Neuronal stem cell (in vitro differentiated cells): ENCODE measurements at regions not wholly inside any gene's neighbourhood (a gene's known extent, or its start where the extent isn't known, plus 50 kb on each side); places are given as distances from the start of the nearest gene placed in this dataset.

Experiments
- DNase-seq: peaks from one replicate; pipeline ENCODE4 v3.0.0-alpha.2; 2013; ENCODE audit warnings: low spot score
- H2AFZ ChIP-seq: one replicate; pipeline ENCODE4 v1.6.1; 2013; ENCODE audit warnings: mild to moderate bottlenecking, low read length, inconsistent platforms
- H2AK5ac ChIP-seq: 2 replicates; pipeline ENCODE4 v1.6.1; 2013; ENCODE audit warnings: low read depth, mild to moderate bottlenecking, inconsistent platforms, low read length, moderate library complexity, mixed read lengths
- H2BK120ac ChIP-seq: 2 replicates; pipeline ENCODE4 v1.6.1; 2013; ENCODE audit warnings: low read depth, mild to moderate bottlenecking, inconsistent platforms, low read length, moderate library complexity, mixed read lengths
- H2BK12ac ChIP-seq: one replicate; pipeline ENCODE4 v1.6.1; 2013; ENCODE audit warnings: low read length, inconsistent platforms
- H2BK15ac ChIP-seq: 2 replicates; pipeline ENCODE4 v1.6.1; 2013; ENCODE audit warnings: mild to moderate bottlenecking, low read length, inconsistent platforms, mixed read lengths
- H2BK5ac ChIP-seq: one replicate; pipeline ENCODE4 v1.6.1; 2013; ENCODE audit warnings: inconsistent platforms, mild to moderate bottlenecking, low read length, moderate library complexity
- H3K14ac ChIP-seq: one replicate; pipeline ENCODE4 v1.6.1; 2013; ENCODE audit warnings: low read length, inconsistent platforms
- H3K18ac ChIP-seq: 2 replicates; pipeline ENCODE4 v1.6.1; 2013; ENCODE audit warnings: low read length, inconsistent platforms
- H3K23ac ChIP-seq: 2 replicates; pipeline ENCODE4 v1.6.1; 2013; ENCODE audit warnings: low read depth, mild to moderate bottlenecking, mixed read lengths, low read length, inconsistent platforms; ENCODE audit not compliant: poor library complexity
- H3K27ac ChIP-seq: replicated peaks from 3 replicates; pipeline ENCODE4 v1.5.1; 2013; ENCODE audit warnings: low read length, inconsistent platforms
- H3K27me3 ChIP-seq, 3 experiments: 2 replicates each; pipeline ENCODE4 v1.6.1; 2013; ENCODE audit warnings: low read length in 3 of 3, mild to moderate bottlenecking in 2 of 3, inconsistent platforms in 1 of 3, low read depth in 1 of 3, mixed read lengths in 1 of 3, moderate library complexity in 1 of 3; ENCODE audit not compliant: control insufficient read depth in 3 of 3, insufficient read depth in 3 of 3
- H3K36me3 ChIP-seq, 2 donors: replicated peaks in 1 of 2; 2 replicates each; pipeline ENCODE4 v1.6.1; 2013; ENCODE audit warnings: low read length in 2 of 2; ENCODE audit not compliant: control insufficient read depth in 2 of 2, insufficient read depth in 2 of 2
- H3K4ac ChIP-seq: 2 replicates; pipeline ENCODE4 v1.6.1; 2013; ENCODE audit warnings: inconsistent platforms, mild to moderate bottlenecking, low read length, moderate library complexity
- H3K4me1 ChIP-seq, 2 donors: 1 replicate in 1 of 2; 2 replicates in 1 of 2; pipeline ENCODE4 v1.6.1; 2013; ENCODE audit warnings: low read length in 2 of 2, low read depth in 1 of 2; ENCODE audit not compliant: control insufficient read depth in 2 of 2, insufficient read depth in 1 of 2
- H3K4me2 ChIP-seq: one replicate; pipeline ENCODE4 v1.6.1; 2013; ENCODE audit warnings: mild to moderate bottlenecking, low read length, inconsistent platforms; ENCODE audit not compliant: insufficient read depth, poor library complexity, severe bottlenecking
- H3K4me3 ChIP-seq, 2 donors: 2 replicates each; pipeline ENCODE4 v1.5.1; 2013; ENCODE audit warnings: low read length in 2 of 2, mild to moderate bottlenecking in 2 of 2, inconsistent platforms in 1 of 2, moderate library complexity in 1 of 2
- H3K79me1 ChIP-seq: one replicate; pipeline ENCODE4 v1.6.1; 2013; ENCODE audit warnings: low read depth, mild to moderate bottlenecking, inconsistent platforms, low read length, moderate library complexity
- H3K9ac ChIP-seq: one replicate; pipeline ENCODE4 v1.6.1; 2013; ENCODE audit warnings: mild to moderate bottlenecking, low read depth, low read length, inconsistent platforms; ENCODE audit not compliant: poor library complexity
- H3K9me3 ChIP-seq, 2 donors: replicated peaks in 1 of 2; 2 replicates each; pipeline versions ENCODE3 to v1.6.1; 2013; ENCODE audit warnings: low read length in 2 of 2, mild to moderate bottlenecking in 2 of 2, inconsistent platforms in 1 of 2, low read depth in 1 of 2, mixed read lengths in 1 of 2, moderate library complexity in 1 of 2; ENCODE audit not compliant: control insufficient read depth in 2 of 2, insufficient read depth in 1 of 2
- H4K8ac ChIP-seq: one replicate; pipeline ENCODE4 v1.6.1; 2013; ENCODE audit warnings: low read depth, mild to moderate bottlenecking, inconsistent platforms, low read length, moderate library complexity
- H4K91ac ChIP-seq: one replicate; pipeline ENCODE4 v1.6.1; 2013; ENCODE audit warnings: low read length, low read depth, mild to moderate bottlenecking, inconsistent platforms; ENCODE audit not compliant: poor library complexity
- whole genome bisulfite sequencing, 2 donors: extraction: QIAGEN DNeasy Blood & Tissue Kit; methylation state at CpG; one replicate each; pipeline ENCODE4 v1.1.7; 2013; ENCODE audit warnings: missing lambda C conversion rate in 2 of 2, mixed read lengths in 1 of 2; ENCODE audit not compliant: insufficient read length in 2 of 2, insufficient replicate concordance in 1 of 2; ENCODE audit errors: extremely low coverage in 2 of 2; 5-methylcytosine and 5-hydroxymethylcytosine counted together

DNA sequence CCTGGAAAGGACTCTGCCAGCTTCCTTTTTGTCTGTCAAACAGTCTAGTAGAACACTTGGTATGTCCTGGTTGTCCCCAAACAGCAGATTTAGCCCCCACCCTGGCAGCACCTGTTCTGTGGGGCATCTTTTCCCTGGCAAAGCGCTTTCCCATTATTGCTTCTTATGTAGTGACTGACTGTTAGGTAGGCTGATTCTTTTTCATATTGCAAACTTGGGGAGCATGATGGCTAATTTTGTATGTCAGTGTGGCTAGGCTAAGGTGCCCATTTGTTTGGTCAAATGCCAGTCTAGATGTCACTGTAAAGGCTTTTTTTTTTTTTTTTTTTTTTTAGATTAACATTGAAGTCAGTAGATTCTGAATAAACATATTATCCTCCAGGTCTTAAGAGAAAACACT, 140.2 kb downstream of the MYCN start:
- Histone ChIP-seq H3K23ac (no peak overlapping the region), H4K8ac (no peak overlapping the region), H3K27ac (no peak overlapping the region), H3K18ac (no peak overlapping the region), H2BK15ac (no peak overlapping the region), H2AFZ (no peak overlapping the region), H3K4me1 (peaks cover 14 to 26% of the 10 kb centered on the region in 2 donors), H4K91ac (no peak overlapping the region), H3K36me3 (no peaks in the 10 kb centered on the region), H3K4ac (no peak overlapping the region), H2BK12ac (no peak overlapping the region), H3K79me1 (no peaks in the 10 kb centered on the region), H3K14ac (no peak overlapping the region), H3K4me3 (no peak overlapping the region), H2AK5ac (no peak overlapping the region), H3K4me2 (no peak overlapping the region), H2BK5ac (no peak overlapping the region), H3K9ac (no peak overlapping the region), H2BK120ac (no peak overlapping the region), H3K9me3 (peaks cover 0 to 7% of the 10 kb centered on the region in 2 donors), H3K27me3 (no peaks in the 10 kb centered on the region)
- no peak for DNase-seq
- WGBS, 2 donors: no CpG with 5 or more reads among the region's 1 CpG

DNA sequence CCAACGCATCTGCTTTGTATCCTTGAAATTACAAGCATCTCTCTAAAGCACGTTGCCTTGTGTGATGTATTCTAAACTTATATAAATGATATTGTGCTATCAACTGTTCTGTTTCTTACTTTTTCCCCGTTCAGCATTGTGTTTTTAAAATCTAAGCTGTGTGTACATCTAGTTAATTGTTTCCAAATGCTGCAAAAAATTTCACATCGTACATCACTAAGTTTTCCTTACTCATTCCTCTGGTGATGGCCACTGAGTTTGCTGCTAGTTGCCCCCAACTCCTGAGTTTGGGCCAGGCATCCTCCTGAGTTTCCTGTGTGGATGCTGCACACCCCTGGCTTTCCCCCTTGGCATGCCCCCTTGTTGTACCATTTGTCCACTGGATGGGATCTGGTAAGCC, 139.7 kb downstream of the MYCN start:
- Histone ChIP-seq H2BK12ac (no peak overlapping the region), H3K27me3 (no peaks in the 10 kb centered on the region), H3K4ac (no peak overlapping the region), H2BK5ac (no peak overlapping the region), H3K4me2 (no peak overlapping the region), H2BK120ac (no peak overlapping the region), H3K4me1 (peaks cover 12 to 21% of the 10 kb centered on the region in 2 donors), H3K23ac (no peak overlapping the region), H3K9ac (no peak overlapping the region), H4K8ac (no peak overlapping the region), H2AK5ac (no peak overlapping the region), H4K91ac (no peak overlapping the region), H3K4me3 (no peak overlapping the region), H3K27ac (no peak overlapping the region), H3K79me1 (no peaks in the 10 kb centered on the region), H3K36me3 (no peaks in the 10 kb centered on the region), H2BK15ac (no peak overlapping the region), H2AFZ (no peak overlapping the region), H3K9me3 (peaks cover 0 to 7% of the 10 kb centered on the region in 2 donors), H3K14ac (no peak overlapping the region), H3K18ac (no peak overlapping the region)
- DNase-seq: no peak
- WGBS, 2 donors: no CpG with 5 or more reads among the region's 4 CpGs

DNA sequence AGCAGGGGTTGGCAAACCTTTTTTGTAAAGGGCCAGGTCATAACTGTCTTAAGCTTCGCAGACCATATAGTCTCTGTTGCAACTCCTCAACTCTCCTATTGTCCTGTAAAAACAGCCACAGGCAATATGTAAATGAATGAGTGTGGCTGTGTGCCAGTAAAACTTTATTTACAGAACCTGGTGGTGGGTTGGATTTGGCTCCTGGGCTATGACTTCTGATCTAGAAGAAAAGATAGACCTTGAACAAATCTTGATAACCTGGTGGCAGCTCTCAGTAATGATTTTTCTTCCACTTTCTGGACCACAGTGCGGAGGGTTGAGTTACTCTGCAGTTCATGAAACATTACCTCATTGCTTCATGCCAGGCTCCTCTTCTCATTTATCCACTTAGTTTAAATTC, 139.3 kb downstream of the MYCN start:
- no peak overlapping the region for H2BK120ac ChIP-seq
- no peak overlapping the region for H3K9ac ChIP-seq
- H3K4me1 ChIP-seq: peaks cover 12 to 17% of the 10 kb centered on the region in 2 donors
- H3K4me2 ChIP-seq: no peak overlapping the region
- H2BK15ac ChIP-seq: no peak overlapping the region
- no peak overlapping the region for H3K14ac ChIP-seq
- no peak overlapping the region for H2BK5ac ChIP-seq
- H3K18ac ChIP-seq: no peak overlapping the region
- no CpG with 5 or more reads among the region's 2 CpGs for WGBS, 2 donors
- H4K8ac ChIP-seq: no peak overlapping the region
- no peaks in the 10 kb centered on the region for H3K27me3 ChIP-seq
- H3K4me3 ChIP-seq: no peak overlapping the region
- no peak overlapping the region for H2AFZ ChIP-seq
- no peaks in the 10 kb centered on the region for H3K36me3 ChIP-seq
- H3K4ac ChIP-seq: no peak overlapping the region
- no peak overlapping the region for H3K27ac ChIP-seq
- no peak overlapping the region for H4K91ac ChIP-seq
- H2BK12ac ChIP-seq: no peak overlapping the region
- H2AK5ac ChIP-seq: no peak overlapping the region
- peaks cover 0 to 7% of the 10 kb centered on the region in 2 donors for H3K9me3 ChIP-seq
- DNase-seq: no peak
- H3K79me1 ChIP-seq: no peaks in the 10 kb centered on the region
- H3K23ac ChIP-seq: no peak overlapping the region

DNA sequence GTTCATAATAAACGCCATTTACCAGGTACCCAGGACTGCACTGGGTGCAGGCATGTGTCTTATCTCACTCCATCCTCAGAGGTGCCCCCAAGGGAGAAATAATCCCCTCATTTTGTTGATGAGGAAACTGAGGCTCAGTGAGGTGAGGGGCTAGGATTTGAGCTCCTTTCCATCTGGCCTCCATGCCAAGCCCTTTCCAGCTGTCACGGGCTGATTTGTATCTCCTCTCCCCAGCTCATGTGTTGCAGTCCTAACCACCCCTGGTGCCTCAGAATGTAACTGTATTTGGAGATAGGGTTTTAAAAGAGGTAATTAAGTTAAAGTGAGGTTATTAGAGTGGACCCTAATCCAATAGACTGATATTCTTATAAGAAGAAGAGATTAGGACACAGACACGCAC, 137.3 kb downstream of the MYCN start:
- Histone ChIP-seq H4K8ac (no peak overlapping the region), H3K9me3 (peaks cover 0 to 7% of the 10 kb centered on the region in 2 donors), H3K14ac (no peak overlapping the region), H2AFZ (no peak overlapping the region), H2BK15ac (no peak overlapping the region), H2BK5ac (no peak overlapping the region), H3K79me1 (no peaks in the 10 kb centered on the region), H3K4me3 (no peak overlapping the region), H3K4ac (no peak overlapping the region), H3K4me2 (no peak overlapping the region), H2BK120ac (no peak overlapping the region), H3K27ac (no peak overlapping the region), H4K91ac (no peak overlapping the region), H3K18ac (no peak overlapping the region), H3K36me3 (no peaks in the 10 kb centered on the region), H3K27me3 (no peaks in the 10 kb centered on the region), H3K9ac (no peak overlapping the region), H3K23ac (no peak overlapping the region), H2AK5ac (no peak overlapping the region), H3K4me1 (peaks cover 0 to 2% of the 10 kb centered on the region in 2 donors), H2BK12ac (no peak overlapping the region)
- no peak for DNase-seq
- no CpG with 5 or more reads among the region's 3 CpGs for WGBS, 2 donors
